SK-N-SH (cell line): ENCODE measurements at regions not wholly inside any gene's neighbourhood (a gene's known extent, or its start where the extent isn't known, plus 50 kb on each side); places are given as distances from the start of the nearest gene placed in this dataset.

Source experiments
- CTCF ChIA-PET: fragments of 300-600, 350-600 bp; formaldehyde crosslinking; extraction: SDS; loops from one replicate; lab custom pipeline; 2021; lab: Yijun Ruan, JAX
- POLR2A ChIA-PET: fragments of 350-600 bp; sonication (Branson Sonifier 250); formaldehyde crosslinking; extraction: SDS; loops from one replicate; lab custom pipeline; 2020; ENCODE audit warnings: antibody characterized with exemption, inconsistent platforms; lab: Yijun Ruan, JAX
- DNase-seq: peaks from one replicate; pipeline ENCODE4 v3.0.0; 2012
- H2AFZ ChIP-seq: fragments of 200-600 bp; sonication (generic); 2 replicates; pipeline ENCODE4 v1.8.1; 2016; ENCODE audit warnings: antibody characterized with exemption, mild to moderate bottlenecking, low read depth
- H3F3A ChIP-seq: fragments of 200-600 bp; sonication (generic); replicated peaks from 2 replicates; pipeline ENCODE3; 2016; ENCODE audit warnings: antibody characterized with exemption, mild to moderate bottlenecking; ENCODE audit not compliant: insufficient read depth
- H3K27ac ChIP-seq, 2 experiments: fragments of 200-500 bp in 1 of 2; fragments of 200-600 bp in 1 of 2; sonication (Bioruptor generic) in 1 of 2; sonication (generic), shearing (Covaris generic) in 1 of 2; 2 replicates each; pipeline versions ENCODE4 v1.5.1 to v1.6.1; 2014 to 2016; ENCODE audit warnings: low read depth in 2 of 2, inconsistent platforms in 1 of 2, low read length in 1 of 2, mild to moderate bottlenecking in 1 of 2, mixed read lengths in 1 of 2
- H3K27me3 ChIP-seq: fragments of 200-600 bp; sonication (generic), shearing (Covaris generic); 2 replicates; pipeline ENCODE4 v1.6.1; 2016; ENCODE audit warnings: mixed run types; ENCODE audit not compliant: insufficient read depth
- H3K36me3 ChIP-seq, 2 experiments: fragments of 200-500 bp in 1 of 2; fragments of 200-600 bp in 1 of 2; sonication (Bioruptor generic) in 1 of 2; sonication (generic) in 1 of 2; replicated peaks in 1 of 2; 2 replicates each; pipeline versions ENCODE3 to v1.5.1; 2014 to 2016; ENCODE audit warnings: low read length in 1 of 2, mild to moderate bottlenecking in 1 of 2; ENCODE audit not compliant: insufficient read depth in 2 of 2, control insufficient read depth in 1 of 2
- H3K4me1 ChIP-seq, 2 experiments: fragments of 200-500 bp in 1 of 2; fragments of 200-600 bp in 1 of 2; sonication (Bioruptor generic) in 1 of 2; sonication (generic), shearing (Covaris generic) in 1 of 2; 2 replicates each; pipeline versions ENCODE4 v1.5.1 to v1.6.1; 2014 to 2016; ENCODE audit warnings: low read depth in 1 of 2, low read length in 1 of 2, mixed run types in 1 of 2; ENCODE audit not compliant: insufficient read depth in 2 of 2, control insufficient read depth in 1 of 2
- H3K4me2 ChIP-seq: fragments of 200-600 bp; sonication (generic), shearing (Covaris generic); 2 replicates; pipeline ENCODE4 v1.6.1; 2017; ENCODE audit warnings: mixed run types
- H3K4me3 ChIP-seq, 2 experiments: fragments of 200-500 bp in 1 of 2; fragments of 200-600 bp in 1 of 2; sonication (Bioruptor generic) in 1 of 2; sonication (generic), shearing (Covaris generic) in 1 of 2; 2 replicates each; pipeline versions ENCODE4 v1.5.1 to v1.8.1; 2014 to 2016; ENCODE audit warnings: low read depth in 2 of 2, inconsistent platforms in 1 of 2, low read length in 1 of 2, mild to moderate bottlenecking in 1 of 2, mixed read lengths in 1 of 2, moderate library complexity in 1 of 2
- H3K79me2 ChIP-seq: fragments of 200-600 bp; sonication (generic); 2 replicates; pipeline ENCODE4 v1.8.1; 2017; ENCODE audit warnings: mild to moderate bottlenecking; ENCODE audit not compliant: insufficient read depth
- H3K9ac ChIP-seq: fragments of 200-600 bp; sonication (generic); 2 replicates; pipeline ENCODE4 v1.6.1; 2017; ENCODE audit warnings: mixed run types
- H3K9me2 ChIP-seq: fragments of 200-600 bp; sonication (generic); 2 replicates; pipeline ENCODE4 v1.6.1; 2017; ENCODE audit warnings: mixed run types
- H3K9me3 ChIP-seq: fragments of 200-600 bp; sonication (generic); 2 replicates; pipeline ENCODE4 v1.6.1; 2017; ENCODE audit warnings: mixed run types, mild to moderate bottlenecking, moderate library complexity
- H4K20me1 ChIP-seq: fragments of 200-600 bp; sonication (generic); 2 replicates; pipeline ENCODE4 v1.6.1; 2017; ENCODE audit warnings: mild to moderate bottlenecking, mixed run types; ENCODE audit not compliant: insufficient read depth
- ELF1 ChIP-seq: IDR thresholded peaks from 2 replicates; pipeline ENCODE4 v1.4.0; 2012
- FOSL2 ChIP-seq: IDR thresholded peaks from 2 replicates; pipeline ENCODE4 v1.4.0; 2012; ENCODE audit warnings: low read depth, mild to moderate bottlenecking, moderate library complexity, borderline replicate concordance
- FOXM1 ChIP-seq: IDR thresholded peaks from 2 replicates; pipeline ENCODE4 v1.4.0; 2012; ENCODE audit warnings: low read depth, mild to moderate bottlenecking
- MEF2A ChIP-seq: IDR thresholded peaks from 2 replicates; pipeline ENCODE4 v1.4.0; 2012; ENCODE audit warnings: low read depth, borderline replicate concordance
- MXI1 ChIP-seq: IDR thresholded peaks from 2 replicates; pipeline ENCODE4 v1.6.1; 2012; ENCODE audit warnings: mild to moderate bottlenecking, low read depth, low read length, improper control_type of control experiment
- NFIC ChIP-seq: IDR thresholded peaks from 2 replicates; pipeline ENCODE4 v1.4.0; 2012; ENCODE audit warnings: borderline replicate concordance
- RAD21 ChIP-seq: IDR thresholded peaks from 2 replicates; pipeline ENCODE4 v1.6.1; 2012; ENCODE audit warnings: mild to moderate bottlenecking, low read length
- RFX5 ChIP-seq: IDR thresholded peaks from 2 replicates; pipeline ENCODE4 v1.6.1; 2012; ENCODE audit warnings: mild to moderate bottlenecking, improper control_type of control experiment, low read length
- TCF12 ChIP-seq: IDR thresholded peaks from 2 replicates; pipeline ENCODE4 v1.4.0; 2012
- WGBS: methylation state at CpG from one replicate; pipeline ENCODE4 v1.1.6; 2017; ENCODE audit warnings: low lambda C conversion rate; 5-methylcytosine and 5-hydroxymethylcytosine counted together
- TF ChIP-seq, protein P1 (sequence below): IDR thresholded peaks from 2 replicates; pipeline ENCODE4 v1.4.0; 2012; ENCODE audit warnings: low read depth
- TF ChIP-seq, protein P2 (sequence below): IDR thresholded peaks from 2 replicates; pipeline ENCODE4 v1.6.1; 2012; ENCODE audit warnings: mild to moderate bottlenecking, low read depth, low read length, moderate library complexity
- TF ChIP-seq, protein P3 (sequence below): fragments of 200-600 bp; sonication (generic); IDR thresholded peaks from 2 replicates; pipeline ENCODE4 v1.6.1; 2017; ENCODE audit warnings: antibody characterized with exemption, mild to moderate bottlenecking, moderate library complexity

DNA sequence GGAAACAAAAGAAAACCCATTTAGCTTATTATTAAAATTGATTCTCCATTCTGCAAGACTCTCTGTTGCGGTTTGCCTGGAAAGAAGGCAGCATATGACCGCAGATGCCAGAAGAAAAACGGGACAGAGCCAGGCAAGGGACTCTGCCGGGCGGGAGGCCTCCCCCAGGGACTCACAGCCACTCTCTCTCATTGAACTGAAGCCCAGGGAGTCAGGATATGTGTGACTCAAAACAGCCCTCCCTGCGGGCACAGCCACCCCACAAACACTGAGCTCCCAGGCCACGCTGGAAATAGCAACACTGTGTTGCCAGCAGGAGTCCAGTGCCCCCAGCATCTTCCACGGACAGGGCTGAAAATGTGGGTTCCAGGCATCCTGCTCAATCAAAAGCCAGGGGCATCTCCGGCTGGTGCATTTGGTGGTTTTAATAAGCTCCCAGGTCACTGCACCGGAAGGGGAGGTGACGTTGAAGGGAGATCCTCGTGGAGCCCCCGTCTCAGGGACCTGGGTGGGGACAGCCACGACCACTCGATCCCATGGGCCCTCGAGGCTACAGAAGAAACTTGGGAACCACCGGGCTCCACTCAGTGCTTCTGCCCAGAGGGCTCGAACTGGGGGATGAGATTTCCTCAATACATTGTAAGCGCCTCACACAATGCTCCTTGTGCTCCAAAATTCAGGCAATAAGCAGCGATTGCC lies 624.5 kb downstream of the TBC1D22A start:
- TF ChIP-seq MXI1 = no peak
- Histone ChIP-seq H3K36me3 (no peaks in the 10 kb centered on the region), H4K20me1 (no peaks in the 10 kb centered on the region), H3K79me2 (no peaks in the 10 kb centered on the region), H2AFZ (no peak overlapping the region), H3K4me1 (no peaks in the 10 kb centered on the region; a peak in 1 of 4 replicates), H3K4me3 (no peak overlapping the region), H3K27ac (no peak overlapping the region), H3K9me2 (no peaks in the 10 kb centered on the region), H3K9ac (no peak overlapping the region), H3K9me3 (no peaks in the 10 kb centered on the region), H3K4me2 (no peak overlapping the region), H3F3A (no peaks in the 10 kb centered on the region), H3K27me3 (peaks cover 6% of the 10 kb centered on the region)
- ChIA-PET CTCF (interaction anchor here (0.7 kb wide), 1 partner anchor 9 kb away, joined by 3 read pairs; no protein-coding TSS in a partner anchor), POLR2A (no interaction called here)
- no peak for DNase-seq
- whole genome bisulfite sequencing = 15% methylated on average over 9 of the region's 20 CpGs

DNA sequence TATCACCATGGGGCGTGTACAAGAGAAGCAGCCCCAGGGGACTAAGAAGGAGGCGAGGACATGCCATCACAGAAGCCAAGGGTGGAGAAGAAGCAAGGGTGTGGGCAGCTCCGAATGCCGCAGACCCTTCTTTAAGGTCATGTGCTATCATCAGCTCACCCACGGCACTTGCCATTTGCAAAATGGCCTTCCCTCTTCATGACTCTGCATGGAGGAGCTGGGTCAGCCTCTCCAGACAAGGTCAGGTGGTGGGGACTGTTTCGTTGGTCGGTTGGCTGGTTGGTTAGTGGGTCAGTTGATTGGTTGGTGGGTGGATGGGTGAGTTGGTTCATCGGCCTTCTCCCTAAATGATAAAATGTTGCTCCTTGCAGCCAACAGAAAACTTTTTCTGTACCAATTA lies 622.5 kb downstream of the TBC1D22A start:
- Histone ChIP-seq H3K36me3 (no peaks in the 10 kb centered on the region), H3K9ac (no peak overlapping the region), H3K27me3 (no peaks in the 10 kb centered on the region; the same call in 1 of the 2 replicates), H3K9me2 (no peaks in the 10 kb centered on the region), H3K4me2 (no peak overlapping the region), H3K79me2 (no peaks in the 10 kb centered on the region), H3K27ac (no peak overlapping the region), H2AFZ (no peak overlapping the region), H4K20me1 (no peaks in the 10 kb centered on the region), H3K4me1 (no peaks in the 10 kb centered on the region; a peak in 1 of 4 replicates), H3K9me3 (no peaks in the 10 kb centered on the region), H3K4me3 (no peak overlapping the region), H3F3A (no peaks in the 10 kb centered on the region)
- no peak for DNase-seq
- POLR2A ChIA-PET = no interaction called here
- TF ChIP-seq, protein P1, sequence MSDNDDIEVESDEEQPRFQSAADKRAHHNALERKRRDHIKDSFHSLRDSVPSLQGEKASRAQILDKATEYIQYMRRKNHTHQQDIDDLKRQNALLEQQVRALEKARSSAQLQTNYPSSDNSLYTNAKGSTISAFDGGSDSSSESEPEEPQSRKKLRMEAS = no peak
- TF ChIP-seq FOSL2 (no peak), ELF1 (no peak), RAD21 (no peak), RFX5 (no peak), TCF12 (no peak), NFIC (no peak), MEF2A (no peak), FOXM1 (no peak)
- TF ChIP-seq, protein P2, sequence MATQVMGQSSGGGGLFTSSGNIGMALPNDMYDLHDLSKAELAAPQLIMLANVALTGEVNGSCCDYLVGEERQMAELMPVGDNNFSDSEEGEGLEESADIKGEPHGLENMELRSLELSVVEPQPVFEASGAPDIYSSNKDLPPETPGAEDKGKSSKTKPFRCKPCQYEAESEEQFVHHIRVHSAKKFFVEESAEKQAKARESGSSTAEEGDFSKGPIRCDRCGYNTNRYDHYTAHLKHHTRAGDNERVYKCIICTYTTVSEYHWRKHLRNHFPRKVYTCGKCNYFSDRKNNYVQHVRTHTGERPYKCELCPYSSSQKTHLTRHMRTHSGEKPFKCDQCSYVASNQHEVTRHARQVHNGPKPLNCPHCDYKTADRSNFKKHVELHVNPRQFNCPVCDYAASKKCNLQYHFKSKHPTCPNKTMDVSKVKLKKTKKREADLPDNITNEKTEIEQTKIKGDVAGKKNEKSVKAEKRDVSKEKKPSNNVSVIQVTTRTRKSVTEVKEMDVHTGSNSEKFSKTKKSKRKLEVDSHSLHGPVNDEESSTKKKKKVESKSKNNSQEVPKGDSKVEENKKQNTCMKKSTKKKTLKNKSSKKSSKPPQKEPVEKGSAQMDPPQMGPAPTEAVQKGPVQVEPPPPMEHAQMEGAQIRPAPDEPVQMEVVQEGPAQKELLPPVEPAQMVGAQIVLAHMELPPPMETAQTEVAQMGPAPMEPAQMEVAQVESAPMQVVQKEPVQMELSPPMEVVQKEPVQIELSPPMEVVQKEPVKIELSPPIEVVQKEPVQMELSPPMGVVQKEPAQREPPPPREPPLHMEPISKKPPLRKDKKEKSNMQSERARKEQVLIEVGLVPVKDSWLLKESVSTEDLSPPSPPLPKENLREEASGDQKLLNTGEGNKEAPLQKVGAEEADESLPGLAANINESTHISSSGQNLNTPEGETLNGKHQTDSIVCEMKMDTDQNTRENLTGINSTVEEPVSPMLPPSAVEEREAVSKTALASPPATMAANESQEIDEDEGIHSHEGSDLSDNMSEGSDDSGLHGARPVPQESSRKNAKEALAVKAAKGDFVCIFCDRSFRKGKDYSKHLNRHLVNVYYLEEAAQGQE = no peak
- TF ChIP-seq, protein P3, sequence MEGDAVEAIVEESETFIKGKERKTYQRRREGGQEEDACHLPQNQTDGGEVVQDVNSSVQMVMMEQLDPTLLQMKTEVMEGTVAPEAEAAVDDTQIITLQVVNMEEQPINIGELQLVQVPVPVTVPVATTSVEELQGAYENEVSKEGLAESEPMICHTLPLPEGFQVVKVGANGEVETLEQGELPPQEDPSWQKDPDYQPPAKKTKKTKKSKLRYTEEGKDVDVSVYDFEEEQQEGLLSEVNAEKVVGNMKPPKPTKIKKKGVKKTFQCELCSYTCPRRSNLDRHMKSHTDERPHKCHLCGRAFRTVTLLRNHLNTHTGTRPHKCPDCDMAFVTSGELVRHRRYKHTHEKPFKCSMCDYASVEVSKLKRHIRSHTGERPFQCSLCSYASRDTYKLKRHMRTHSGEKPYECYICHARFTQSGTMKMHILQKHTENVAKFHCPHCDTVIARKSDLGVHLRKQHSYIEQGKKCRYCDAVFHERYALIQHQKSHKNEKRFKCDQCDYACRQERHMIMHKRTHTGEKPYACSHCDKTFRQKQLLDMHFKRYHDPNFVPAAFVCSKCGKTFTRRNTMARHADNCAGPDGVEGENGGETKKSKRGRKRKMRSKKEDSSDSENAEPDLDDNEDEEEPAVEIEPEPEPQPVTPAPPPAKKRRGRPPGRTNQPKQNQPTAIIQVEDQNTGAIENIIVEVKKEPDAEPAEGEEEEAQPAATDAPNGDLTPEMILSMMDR = no peak
- CTCF ChIA-PET = no interaction called here
- 12% methylated on average over 6 of the region's 8 CpGs for WGBS
